NCI-H2107 treated with DMSO at 0.1 percent for 48 hours (cell line): ENCODE measurements at regions not wholly inside any gene's neighbourhood (a gene's known extent, or its start where the extent isn't known, plus 50 kb on each side); places are given as distances from the start of the nearest gene placed in this dataset.
"Not testable (repeated sequence)": the region's sequence is repeated elsewhere in the genome, so short reads cannot be mapped to it uniquely, and the experiment has no call there.

Source experiments
- DNase-seq: peaks from one replicate; lab custom pipeline; 2025; ENCODE audit not compliant: unreplicated experiment; lab: John Stamatoyannopoulos, UW

DNA sequence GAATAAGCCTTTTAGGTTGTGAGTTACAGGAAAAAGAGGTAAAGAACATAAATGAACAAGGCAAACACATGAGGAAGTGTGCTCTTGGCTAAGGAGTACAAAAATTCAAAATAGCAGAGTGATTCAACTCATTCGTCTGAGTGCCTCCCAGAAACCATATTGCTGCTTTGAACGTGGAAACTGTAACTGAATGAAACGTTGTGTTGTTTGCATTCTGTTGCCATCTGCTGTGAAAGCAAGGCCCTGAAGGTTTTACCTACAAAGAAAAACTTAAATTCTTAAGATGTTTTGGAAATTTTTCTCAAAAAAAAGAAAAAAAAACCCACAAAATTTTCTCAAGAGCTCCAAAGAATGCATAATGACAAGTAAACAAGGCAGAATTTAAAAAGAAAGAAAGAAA, 375.4 kb upstream of the HS3ST5 start:
- DNase-seq, result no peak

DNA sequence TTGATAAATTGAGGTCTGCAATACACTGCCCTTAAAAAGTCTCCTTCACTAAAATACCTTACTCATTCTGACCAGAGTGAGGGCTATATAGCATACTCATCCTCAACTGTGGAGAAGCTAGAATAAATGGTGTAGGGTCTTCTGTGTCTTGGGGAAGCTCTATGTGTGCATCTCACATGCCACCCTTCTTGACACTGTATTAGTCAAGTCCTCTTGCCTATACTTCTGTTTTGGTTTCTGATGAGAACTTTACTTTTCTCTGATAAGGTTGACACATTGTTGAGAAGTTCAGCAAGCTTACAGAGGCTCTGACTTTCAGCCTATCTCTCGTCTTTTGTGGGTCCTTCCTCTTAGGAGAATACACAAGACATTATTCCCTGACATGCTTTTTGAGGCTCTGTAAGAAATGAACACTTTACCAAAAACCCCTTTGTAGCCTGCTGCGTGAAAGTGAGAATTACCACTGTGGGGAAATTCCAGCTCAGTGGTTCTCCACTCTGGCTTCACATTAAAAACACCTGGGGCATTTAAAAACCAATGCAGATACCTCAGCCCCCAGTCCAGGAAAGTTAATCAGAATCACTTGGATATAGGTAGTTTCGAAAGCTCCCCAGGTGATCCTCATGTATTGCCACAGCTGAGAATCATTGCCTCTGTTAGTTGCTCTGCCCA, 372.1 kb upstream of the HS3ST5 start:
- DNase-seq, result no peak

DNA sequence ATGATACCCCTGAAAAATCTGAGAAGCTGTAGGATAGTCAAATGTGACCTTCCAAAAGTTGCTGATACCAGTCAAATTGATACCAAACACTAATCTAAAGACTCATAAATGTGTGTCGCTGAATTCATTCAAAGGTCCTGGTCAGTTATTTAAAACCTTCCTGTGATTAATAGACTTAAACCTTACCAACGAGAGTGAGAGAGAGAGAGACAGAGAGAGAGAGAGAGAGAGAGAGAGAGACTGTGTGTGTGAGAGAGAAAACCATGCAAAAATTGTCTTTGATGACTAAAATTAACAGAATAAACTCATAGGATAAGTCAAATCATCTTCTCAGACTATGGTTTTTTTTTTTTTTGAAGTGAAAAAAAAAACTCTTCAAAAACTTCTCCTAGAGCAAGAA, 370.9 kb upstream of the HS3ST5 start:
- DNase-seq, result no peak

DNA sequence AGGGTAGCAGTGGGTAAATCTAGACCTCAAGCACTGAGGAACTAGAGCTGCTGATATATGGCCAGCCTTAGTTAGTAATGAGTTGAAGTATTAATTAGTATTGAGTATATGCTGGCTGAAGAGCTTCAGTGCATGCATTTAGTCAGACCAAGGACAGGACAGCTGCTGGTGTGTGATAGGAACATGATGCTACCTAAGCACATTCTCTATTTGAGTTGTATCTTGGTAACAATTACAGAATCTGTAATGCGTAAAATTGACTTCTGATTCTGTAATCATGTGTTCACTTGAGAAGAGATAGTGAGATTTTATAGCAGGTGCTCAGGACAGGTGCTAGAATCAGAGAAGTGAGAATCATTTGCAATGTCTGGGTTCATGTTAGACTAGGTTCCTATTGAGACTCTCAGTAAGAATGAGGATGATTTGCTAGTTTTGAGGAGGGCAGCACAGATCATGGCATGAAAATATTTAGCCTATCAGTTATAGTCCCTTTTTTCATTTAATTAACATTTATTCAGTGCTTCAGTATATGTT, 369.4 kb upstream of the HS3ST5 start:
- no peak for DNase-seq

DNA sequence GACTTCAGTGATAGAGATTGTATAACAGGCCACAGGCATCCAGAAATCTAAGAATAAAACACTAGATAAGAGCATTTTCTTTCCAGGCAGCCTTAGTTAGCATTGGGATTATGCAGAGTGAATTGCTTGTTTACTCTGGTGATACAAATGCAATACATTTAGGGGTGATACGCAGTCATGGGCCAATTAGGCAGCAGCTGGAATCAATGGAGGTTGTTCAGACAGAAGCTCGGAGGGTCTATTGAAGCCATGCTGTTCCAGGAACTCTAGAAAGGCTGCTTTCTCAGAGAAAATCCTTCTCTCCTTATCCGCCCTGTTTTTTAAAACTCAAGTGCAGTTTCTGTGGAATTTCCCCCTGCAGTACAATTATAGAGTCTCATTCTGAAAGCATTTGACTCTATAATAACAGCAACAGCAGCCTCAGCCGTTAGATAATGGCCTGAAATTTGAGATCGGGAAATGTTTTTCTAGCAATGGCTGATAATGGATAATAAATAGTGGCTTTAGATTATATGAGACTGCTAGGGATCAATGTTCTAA, 364.3 kb upstream of the HS3ST5 start:
- peak; percentile 25 for DNase-seq

DNA sequence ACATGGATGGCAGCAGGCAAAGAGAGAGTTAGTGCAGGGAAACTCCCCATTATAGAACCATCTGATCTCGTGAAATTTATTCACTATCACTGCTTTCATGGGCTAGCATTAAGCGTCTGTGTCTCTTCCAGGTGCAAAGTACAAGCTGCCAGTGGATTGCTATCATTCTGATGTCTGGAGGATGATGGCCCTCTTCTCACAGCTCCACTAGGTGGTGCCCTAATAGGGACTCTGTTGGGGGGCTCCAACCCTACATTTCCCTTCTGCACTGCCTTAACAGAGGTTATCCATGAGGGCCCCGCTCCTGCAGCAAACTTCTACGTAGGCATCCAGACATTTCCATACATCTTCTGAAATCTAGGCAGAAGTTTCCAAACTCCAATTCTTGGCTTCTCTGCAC, 347.8 kb upstream of the HS3ST5 start:
- DNase-seq, result no peak

DNA sequence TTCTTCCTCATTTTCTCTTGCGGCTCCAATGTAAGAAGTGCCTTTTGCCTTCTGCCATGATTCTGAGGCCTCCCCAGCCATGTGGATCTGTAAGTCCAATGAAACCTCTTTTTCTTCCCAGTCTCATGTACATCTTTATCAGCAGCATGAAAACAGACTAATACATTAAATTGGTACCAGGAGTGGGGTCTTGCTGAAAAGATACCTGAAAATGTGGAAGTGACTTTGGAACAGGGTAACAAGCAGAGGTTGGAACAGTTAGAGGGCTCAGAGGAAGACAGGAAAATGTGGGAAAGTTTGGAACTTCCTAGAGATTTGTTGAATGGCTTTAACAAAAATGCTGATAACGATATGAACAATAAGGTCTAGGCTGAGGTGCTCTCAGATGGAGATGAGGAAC, 316.7 kb upstream of the HS3ST5 start:
- DNase-seq, result no peak

DNA sequence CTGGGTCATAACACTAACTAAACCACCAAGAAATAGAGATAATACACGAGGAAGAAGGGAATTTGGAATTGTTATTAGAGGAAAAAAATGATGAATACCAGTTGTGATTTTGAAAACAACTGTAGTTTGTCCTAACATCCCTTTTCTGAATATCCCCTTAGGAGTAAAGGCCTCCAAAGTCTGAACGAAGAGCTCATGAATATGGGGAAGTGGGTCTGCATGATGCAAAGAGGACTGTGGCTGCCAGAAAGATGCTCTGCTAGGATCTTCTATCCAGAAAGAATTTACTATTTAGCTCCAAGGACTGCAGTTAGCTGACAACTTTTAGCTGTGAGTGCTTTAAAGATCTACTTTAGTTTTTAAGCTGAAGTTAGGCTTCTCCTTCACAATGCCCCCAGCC, 308.8 kb upstream of the HS3ST5 start:
- DNase-seq, result no peak

DNA sequence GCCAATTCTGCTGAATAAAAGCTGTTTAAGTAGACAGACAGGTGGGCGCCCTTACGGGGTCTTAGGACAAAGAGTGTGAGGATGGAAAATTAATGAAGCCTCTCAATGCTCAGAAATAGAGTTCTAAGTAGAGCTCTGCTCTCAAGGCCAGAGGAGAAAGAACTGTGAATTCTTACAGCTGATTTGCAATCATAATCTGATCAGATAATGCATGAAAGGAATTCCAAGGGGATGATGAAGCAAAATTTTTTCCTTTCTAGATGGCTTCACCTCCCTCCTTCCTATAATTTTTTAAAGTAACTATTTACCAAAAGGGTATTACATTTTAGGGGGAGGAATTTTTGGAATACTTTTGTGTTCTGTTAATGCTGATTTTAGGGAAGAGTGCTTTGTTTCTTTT, 308.1 kb upstream of the HS3ST5 start:
- no peak for DNase-seq

DNA sequence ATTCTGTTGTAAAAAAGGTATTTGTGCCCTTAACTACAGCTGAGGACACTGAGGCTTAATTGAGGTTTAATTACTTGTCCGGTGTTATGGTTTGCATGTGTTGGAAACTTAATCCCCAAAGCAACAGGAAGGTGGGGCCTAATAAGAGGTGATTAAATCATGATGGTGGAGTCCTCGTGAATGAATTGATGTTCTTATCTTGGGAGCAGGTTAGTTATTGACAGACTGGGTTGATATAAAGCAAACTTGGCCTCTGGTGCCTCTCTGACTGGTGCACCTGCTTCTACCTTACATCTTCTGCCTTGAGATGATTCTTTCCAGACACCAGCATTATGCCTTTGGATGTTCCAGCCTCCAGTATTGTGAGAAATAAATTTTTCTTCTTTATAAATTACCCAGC, 306.5 kb upstream of the HS3ST5 start:
- no peak for DNase-seq

DNA sequence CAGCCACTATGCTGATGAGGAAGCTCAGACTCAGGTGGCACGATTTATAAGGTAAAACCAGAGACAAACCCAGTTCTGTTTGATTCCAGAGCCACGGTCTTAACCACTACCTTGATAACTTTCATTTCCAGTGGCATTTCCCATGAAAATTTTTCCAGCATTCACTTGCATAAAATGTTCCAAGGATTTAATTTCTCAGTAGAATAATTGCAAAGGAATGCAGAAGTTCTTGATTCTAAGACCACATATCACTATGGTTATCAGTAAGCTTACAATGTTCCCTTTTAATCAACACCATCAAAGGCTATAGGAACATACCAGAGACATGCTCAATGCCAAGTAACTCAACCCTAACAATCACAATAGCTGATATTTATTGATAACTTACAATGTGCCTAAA, 306.0 kb upstream of the HS3ST5 start:
- DNase-seq, result no peak

DNA sequence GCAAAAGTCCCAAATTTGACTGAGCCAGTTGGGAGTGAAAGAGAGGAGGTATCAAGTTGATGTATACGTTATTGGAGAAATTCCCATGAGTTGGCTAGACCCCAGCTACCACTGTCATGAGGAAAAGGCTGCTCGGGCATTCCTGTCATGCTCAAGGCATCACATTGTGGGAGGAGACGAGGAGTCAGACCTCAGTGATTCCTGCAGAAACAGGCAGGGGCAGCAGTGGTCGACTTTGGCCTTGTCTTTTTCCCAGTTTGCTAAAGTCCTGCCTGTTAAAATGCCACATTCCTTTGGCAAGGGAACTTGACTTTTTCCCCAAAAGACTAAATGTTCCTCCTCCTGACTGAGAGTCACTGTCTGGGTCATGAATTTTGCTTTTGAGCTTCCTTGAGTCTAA, 295.5 kb upstream of the HS3ST5 start:
- no peak for DNase-seq

DNA sequence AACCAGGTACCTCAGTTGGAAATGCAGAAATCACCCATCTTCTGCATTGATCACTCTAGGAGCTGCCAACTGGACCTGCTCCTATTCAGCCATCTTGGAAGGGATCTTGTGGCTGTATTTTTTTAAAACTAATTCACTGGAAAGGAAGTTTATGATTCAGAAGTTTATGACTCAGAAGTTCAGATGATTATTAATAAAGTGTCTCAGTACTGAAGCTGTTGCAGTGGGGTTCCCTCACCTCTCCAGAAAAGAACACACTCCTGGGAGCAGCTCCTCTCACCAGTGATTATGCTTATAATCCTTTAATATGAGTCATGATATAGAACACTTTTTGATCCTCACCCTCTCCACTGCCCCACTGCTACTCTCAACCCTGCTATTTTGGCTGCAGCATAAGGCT, 291.2 kb upstream of the HS3ST5 start:
- DNase-seq, result no peak

DNA sequence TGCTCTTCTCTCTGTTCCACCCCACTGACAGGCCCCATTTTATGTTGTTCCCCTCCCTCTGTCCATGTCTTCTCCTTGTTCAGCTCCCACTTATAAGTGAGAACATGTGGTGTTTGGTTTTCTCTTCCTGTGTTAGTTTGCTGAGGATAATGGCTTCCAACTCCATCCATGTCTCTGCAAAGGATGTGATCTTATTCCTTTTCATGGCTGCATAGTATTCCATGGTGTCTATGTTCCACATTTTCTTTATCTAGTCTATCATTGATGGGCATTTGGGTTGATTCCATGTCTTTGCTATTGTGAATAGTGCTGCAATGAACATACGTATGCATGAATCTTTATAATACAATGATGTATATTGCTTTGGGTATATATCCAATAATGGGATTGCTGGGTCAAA, 283.4 kb upstream of the HS3ST5 start:
- not testable (repeated sequence) for DNase-seq

DNA sequence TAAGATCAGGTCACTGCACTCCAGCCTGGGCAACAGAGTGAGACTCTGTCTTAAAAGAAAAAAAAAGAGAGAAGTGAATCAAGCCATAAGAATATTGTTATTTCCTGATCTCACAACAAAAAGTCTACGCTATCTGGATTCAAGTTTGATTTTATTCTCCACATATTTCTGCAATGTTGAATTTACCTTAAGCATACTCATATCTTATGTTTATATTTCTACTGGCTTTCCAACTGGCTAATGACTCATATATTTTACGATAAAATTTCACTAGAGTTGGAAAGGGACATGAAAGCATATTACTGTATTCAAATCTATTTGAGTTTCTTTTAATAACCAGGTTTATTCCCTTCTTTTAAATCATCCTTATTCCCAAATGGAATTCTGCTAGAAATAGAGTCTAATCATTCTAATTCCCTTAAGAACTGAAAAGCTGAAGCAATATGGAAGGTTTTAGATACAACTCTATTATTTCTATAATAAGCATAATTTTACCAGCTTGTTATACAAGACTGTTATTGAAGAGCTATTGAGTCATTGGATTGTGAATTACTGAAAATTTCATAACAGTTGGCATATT, 276.9 kb upstream of the HS3ST5 start:
- no peak for DNase-seq

DNA sequence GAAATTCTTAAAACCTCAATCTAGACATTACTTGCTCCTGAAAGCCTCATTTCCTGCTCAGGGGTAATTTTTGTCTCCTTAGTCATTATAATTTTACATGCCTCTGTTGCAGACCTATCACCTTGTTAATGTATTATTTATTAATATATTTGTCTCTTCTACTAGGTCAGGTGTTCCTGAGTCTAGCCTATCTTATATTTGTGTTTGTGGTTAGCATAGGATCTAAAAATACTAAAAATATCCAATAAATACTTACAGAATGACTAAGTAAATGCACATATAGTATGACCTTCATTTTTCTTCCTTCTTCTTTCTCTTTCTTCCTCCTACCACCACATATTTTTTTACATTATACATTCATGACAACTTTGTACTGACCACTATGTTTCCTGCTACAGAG, 268.9 kb upstream of the HS3ST5 start:
- DNase-seq, result no peak

DNA sequence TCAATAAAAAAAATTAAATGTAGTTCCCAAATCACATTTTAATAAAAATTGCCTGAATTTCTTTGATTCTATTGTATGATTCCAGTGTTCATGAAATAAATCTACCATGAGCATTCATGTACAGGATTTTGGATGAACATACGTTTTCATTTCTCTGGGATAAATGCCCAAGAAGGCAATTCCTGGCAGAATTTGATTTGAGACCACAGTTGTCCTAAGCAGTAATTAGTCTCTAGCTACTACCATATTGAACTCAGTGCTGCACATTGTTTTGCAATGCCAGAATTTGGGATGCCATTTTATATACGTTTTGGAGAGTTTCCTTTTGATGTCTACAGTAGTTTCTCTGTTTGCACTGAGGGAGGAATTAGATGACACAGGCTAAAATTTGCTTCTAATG, 265.3 kb upstream of the HS3ST5 start:
- DNase-seq, result no peak

DNA sequence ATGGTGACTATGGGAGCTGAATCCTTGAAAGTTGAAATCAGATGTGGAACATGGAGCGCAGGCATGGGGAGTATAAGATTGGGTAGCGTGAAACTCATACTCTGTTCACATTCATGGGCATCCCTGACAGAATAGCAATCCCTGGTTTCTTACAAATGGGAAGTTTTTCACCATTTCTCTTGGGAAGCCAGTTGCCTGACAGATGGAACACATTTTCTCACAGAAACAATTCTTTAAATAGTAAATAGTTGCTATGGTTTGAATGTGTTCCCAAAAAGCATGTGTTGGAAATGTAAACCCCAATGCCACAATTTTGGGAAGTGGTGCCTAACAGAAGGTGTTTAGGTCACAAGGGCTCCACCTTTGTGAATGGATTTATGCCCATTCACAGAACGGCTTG, 262.8 kb upstream of the HS3ST5 start:
- DNase-seq, result no peak

DNA sequence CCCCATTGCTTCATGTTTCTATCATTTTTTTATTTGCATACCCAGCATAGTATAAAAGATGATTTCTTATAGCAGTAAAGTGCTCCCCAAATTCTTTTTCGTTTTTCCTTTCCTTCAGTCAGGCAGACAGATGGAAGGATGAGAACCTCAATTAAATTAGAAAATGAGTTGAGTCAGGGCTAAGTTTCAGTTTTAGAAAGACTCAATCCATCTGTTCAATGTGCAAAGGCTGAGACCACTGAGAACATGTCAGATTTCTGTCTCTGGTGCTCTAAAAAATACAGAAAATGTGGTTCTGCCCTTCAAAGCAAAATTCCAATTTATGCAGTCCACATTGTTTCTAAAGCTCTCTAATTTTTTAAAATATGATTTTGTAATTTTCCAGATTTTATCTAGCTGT, 257.6 kb upstream of the HS3ST5 start:
- no peak for DNase-seq

DNA sequence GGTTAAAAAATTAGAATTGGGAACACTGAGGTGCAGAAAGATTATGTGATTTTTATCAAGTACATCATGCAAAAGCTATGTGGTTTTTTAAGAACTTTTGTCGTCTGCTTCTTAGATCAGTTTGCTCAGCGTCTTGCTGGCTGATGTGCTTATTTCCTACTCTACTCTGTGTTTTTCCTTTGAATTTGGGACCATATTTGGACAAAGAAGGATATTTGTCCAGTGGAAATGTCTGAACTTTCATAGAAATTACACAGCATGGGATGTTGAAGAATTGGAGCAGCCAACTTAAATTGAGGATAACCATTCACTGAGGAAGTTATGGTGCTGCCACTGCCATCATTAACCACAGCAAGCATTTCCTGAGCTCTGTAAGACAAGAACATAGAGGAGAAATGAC, 252.8 kb upstream of the HS3ST5 start:
- no peak for DNase-seq

DNA sequence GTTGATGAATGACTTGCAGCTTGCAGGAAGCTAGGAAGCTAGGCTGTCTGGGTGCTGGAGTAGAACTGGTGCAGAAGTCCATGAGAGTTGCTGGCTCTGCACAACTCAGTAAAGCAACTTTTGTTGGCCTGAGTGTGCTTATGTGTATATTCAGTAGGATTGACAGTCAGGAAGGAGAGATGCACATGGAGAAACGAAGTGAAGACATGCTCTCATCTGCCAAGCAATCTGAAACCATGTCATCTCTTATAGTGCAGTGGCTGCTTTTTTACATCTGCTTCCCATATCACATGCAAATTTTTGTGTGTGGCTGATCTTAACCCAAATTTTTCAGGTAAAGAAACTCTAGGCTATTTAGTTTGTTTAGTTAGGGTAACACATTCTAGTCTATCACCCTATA, 252.4 kb upstream of the HS3ST5 start:
- no peak for DNase-seq

DNA sequence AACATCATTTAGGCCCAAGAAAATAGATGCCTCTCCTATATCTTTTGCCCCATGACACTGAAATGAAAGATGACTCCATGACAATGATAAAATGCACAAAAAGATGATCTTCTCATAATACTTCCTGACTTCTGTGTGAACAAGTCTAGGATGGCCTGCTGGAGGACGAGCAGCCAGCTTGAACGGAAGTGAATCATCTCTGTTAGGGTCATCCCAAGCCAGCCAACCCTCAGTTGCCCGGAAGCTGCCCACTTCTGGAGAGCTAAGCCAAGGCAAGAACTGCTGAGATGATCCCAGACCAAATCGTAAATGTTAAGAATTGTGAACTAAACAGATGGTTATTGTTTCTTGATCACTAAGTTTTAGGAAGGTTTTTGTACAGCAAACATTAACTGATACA, 249.7 kb upstream of the HS3ST5 start:
- no peak for DNase-seq

DNA sequence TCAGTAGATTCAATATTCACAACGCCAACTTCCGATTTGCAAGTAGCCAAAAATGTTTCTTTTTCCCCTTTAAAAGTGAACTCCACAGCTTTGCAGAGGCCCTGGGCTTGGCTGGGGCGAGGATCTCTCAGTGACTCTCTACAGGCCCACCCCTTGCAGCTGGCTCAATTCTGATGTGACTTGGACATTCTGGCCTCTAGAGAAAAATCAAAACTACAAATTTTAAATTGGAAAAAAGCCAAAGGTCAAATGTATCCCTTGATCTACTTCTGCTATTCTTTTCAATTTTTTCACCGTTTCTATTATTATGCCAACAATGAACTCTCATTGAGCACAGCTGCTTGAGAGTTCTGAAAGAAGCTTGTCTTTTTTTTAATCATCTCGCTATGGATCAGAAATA, 245.9 kb upstream of the HS3ST5 start:
- no peak for DNase-seq
